VCaP (cell line): ENCODE measurements at regions not wholly inside any gene's neighbourhood (a gene's known extent, or its start where the extent isn't known, plus 50 kb on each side); places are given as distances from the start of the nearest gene placed in this dataset.
A peak's percentile ranks its signal among the peaks of the same experiment; 100 is the strongest.

Experiments
- H3K27ac ChIP-seq: fragments of 450-650 bp; 2 replicates; pipeline ENCODE4 v1.5.1; 2017
- CTCF ChIP-seq: fragments of 450-650 bp; conservative IDR thresholded peaks from 2 replicates; pipeline ENCODE4 v1.5.1; 2017; ENCODE audit warnings: mild to moderate bottlenecking, moderate library complexity

GRCh38 chr1:157194731-157195520 lies 56.7 kb upstream of the ETV3 start:
- no peak for TF ChIP-seq CTCF
- H3K27ac ChIP-seq = no peak overlapping the region

GRCh38 chr1:157193702-157194391 lies 55.7 kb upstream of the ETV3 start:
- TF ChIP-seq CTCF = peak; percentile 88
- no peak overlapping the region for H3K27ac ChIP-seq

- no peak for TF ChIP-seq CTCF
- H3K27ac ChIP-seq = no peak overlapping the region
These were observed 55.0 kb upstream of the ETV3 start for GRCh38 chr1:157193219-157193618.

- TF ChIP-seq CTCF = no peak
- no peak overlapping the region for H3K27ac ChIP-seq
These were observed 52.1 kb upstream of the ETV3 start for GRCh38 chr1:157189986-157190982.

- TF ChIP-seq CTCF = no peak
- H3K27ac ChIP-seq = no peak overlapping the region
These were observed 50.9 kb upstream of the ETV3 start for GRCh38 chr1:157189096-157189495.
